Colon (tissue), 2 donors: ENCODE measurements at regions not wholly inside any gene's neighbourhood (a gene's known extent, or its start where the extent isn't known, plus 50 kb on each side); places are given as distances from the start of the nearest gene placed in this dataset.

Experiments
- FAIRE-seq: peaks from 2 replicates; lab custom pipeline; 2012; peaks lifted over from hg19 to GRCh38; lab: Jason Lieb, UNC
- donor health status: control.
- donor health status: control.

DNA sequence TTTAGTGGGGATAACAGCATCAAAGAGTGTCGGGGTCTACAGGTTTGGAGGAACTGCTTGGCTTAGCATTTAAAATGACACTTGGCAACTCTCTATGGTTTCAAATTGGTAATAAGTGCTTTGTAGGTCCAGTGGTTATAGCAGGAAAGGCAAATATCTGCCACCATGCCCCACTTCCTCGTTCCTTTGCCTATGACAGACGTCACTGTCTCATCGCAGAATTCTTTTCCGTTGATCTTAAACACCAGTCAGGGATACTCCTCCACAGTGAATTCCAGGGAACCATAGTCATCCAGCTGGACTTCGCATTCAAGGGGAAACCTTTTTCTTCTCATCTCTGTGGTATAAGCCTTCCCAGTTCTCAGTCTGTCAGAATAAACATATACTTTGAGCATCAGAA lies 319.1 kb downstream of the GPAT3 start:
- no peak for FAIRE-seq

DNA sequence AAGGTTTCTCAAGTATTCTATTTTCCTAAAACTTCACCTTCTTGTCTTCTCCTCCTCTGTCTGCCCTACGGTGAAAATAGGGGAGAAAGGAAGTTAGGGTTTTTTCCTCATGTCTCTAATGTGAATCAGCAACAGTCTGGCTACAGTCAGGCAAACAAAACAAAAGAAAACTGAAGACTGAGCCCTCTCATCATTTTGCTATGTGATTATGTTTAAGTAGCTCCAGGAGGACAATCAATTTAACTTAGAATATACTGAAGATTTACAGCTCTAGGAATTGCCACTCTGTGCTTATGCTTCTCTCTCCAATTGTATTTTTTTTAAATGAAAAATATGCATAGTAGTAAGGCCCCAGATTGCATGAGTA lies 316.2 kb downstream of the GPAT3 start:
- FAIRE-seq, result no peak

DNA sequence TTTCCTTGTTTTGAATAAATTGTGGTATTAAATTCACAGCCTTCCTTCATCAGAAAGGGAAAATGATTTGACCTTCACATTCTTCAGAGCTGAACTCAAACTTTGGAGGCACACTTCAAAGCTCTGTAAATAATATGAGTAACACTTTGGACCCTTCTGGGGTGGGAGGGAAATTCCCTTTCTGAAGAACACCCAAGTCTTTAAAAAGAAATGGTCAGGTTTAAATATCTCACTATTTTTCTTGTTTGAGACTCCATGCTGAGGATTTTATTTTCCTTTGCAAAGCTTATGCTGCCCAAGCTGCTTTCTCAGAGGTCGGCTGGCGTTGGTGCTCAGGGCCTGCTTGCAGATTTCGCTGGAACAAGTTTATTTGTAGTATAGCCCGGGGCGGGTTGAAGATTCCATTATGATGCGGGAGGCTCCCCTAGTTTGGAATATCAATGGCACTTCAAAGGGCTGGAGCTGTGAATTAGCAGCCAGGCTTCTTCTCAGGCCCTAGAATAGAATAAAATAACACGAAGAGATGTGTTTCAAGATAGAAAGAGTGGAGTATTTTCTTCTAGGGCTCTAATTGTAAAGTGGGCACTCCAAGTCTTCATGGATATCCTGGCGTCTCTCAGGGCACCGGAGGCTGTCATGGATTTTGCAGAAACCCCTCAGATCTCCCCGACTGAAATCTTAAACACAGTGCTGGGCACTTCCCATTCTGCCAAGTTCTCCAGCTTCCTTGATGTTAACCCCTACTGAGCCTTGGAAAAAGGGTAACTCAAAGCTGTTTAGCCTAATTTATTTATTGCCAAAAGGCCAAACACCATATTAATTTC lies 315.6 kb downstream of the GPAT3 start:
- FAIRE-seq, result no peak

DNA sequence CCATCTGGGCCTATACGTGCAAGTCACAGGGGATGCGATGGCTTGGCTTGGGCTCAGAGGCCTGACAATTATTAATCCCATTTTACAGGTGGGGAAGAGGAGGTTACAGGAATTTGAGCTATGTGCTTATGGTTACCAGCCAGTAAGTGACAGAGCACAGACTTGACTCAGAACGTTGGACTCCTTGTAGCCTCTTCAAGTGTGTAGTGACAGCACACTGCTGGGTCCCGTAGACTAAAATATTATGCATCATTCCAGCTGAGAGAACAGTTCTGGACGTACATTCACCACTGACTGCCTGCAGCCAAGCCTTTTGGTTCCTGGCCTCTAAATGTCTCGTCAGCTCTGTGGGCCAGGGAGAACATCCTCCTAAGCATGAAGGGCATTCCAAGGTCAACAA lies 314.5 kb downstream of the GPAT3 start:
- no peak for FAIRE-seq

DNA sequence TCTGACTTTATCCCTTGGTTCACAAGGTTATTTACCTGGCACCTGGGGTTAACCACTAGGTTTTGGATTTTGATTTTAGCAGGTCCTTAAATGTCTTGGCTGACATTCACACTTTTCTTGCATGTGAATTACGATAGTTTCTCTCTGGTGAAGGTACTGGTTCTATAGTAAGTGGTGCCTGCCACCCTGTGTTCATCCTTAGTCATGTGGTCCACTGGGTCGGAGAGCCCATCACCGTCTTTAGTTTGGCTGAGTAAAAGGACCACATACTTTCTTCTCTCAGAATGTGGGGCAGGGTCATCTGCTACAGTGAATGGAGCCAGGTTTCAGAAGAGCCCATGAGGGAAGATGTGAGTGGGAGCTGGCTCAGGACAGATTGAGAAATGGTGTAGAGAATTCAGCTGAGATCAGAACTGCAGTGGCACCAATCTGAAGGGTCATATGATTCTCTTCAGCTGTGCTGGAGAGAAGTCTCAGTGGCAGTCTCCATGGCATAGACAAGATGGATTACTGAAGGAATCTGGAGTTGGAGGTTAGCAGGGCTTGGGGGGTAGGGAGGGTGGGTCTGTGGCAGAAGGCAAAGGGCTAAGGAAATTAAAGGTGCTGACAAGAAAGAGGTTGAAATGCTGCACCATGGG lies 310.4 kb downstream of the GPAT3 start:
- no peak for FAIRE-seq

DNA sequence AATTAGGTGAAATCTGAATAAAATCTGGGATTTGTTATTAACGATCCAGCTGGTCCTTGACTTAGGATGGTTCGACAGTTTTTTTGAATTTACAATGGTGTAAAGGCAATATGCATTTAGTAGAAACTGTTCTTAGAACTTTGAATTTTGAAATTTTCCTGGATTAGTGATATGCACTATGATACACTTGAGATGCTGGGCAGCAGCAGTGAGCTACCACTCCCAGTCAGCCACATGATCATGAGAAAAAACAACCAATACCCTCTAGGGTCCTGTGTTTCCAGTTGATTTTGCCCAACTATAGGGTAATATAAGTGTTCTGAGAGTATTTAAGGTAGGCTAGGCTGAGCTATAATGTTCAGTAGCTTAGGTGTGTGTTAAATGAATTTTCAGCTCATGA lies 303.7 kb downstream of the GPAT3 start:
- no peak for FAIRE-seq

DNA sequence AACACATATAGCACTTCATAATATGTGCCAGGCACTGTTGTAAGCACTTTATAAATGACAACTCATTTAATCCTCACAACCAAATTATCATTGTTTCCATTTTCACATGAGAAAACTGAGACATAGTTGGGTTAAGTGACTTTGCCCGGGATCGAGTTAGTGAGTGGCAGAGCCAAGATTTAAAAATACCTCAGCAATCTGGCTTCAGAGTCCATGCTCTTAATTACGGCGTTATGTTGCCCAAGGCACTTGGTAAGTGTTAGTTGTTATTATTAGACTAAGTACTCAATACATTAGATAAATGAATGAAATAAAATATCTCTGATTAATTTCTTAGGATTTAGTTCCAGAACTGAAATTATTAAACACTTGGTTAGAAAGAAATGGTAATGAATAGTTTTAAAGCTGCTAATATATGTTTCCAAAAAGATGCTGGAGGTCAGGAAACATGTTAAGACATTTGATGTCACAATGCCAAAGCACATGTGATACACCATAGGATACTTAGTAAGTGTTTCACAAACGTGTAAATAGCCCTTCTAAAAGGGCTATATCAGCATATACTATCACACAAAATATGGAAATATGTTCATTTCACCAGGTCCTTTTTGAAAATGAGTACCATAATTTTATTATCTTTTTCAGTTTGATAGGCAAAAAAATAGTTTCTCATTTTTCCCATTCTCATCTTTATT lies 301.9 kb downstream of the GPAT3 start:
- no peak for FAIRE-seq

DNA sequence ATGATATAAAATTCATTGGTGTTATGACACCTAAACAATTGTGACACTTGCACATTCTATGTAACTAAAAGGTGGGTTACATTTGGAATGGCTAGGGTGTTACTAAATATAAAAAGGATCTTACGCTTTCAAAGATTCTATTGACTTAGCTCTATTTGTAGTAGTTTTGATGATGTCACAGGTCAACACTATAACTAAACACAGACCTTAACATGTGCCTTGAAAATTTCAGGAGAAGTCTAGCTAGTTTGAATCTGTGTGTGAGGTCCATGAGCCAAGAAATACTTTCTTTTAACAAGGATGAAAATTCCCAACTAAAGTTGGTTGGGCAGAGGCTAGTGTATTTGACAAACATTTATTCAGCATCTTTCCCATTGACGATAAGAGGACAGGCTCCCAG lies 298.0 kb downstream of the GPAT3 start:
- no peak for FAIRE-seq

DNA sequence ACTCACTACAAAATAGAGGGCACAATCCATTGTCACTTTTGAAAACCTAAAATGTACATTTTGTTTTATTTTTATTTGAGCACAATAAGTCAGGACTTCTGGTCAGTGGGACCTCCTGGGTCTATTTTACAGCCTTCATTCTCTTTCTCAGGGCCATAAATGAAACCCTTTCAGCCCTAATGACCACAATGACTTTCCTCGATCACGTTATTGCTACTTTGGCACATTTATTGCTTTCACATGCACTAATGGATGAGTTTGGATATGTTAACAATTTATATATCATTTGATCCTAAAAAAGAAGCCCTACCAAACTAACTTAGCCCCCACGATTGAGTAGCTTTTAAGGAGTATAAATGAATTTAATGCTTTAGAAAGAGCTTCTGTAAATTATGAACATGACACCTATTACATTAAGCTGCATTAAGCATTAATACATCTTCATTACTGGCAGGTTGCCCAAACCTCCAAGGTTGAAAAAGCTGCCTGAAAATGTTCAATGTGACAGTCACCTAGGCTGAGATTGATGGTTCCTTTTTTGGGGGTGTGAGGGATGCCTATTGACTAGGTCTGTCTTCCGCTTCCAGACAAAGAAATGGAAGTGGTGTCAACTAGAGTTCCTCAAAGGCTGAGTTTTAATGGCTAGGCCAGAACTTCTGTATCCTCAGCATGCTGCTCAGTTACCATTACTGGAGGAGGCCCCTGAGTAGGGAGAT lies 296.4 kb downstream of the GPAT3 start:
- no peak for FAIRE-seq

DNA sequence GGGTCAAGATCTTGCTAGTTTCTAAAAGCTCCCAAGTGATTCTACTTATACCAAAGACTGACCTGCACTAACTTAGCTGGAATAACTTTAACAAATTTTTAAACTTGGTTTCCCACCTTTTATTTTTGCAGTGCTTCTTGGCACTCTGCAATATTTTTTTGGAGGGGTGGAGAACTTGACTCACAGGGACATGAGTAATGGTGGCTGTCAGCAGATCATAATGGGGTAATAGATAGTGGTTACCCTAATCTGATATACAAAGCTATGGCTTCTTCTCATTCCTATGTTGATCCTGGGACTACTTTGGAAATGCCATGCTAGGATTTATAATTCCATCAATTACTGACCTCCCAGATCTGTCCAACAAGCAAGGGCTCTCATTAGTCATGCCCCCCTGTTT lies 295.7 kb downstream of the GPAT3 start:
- FAIRE-seq, result no peak

DNA sequence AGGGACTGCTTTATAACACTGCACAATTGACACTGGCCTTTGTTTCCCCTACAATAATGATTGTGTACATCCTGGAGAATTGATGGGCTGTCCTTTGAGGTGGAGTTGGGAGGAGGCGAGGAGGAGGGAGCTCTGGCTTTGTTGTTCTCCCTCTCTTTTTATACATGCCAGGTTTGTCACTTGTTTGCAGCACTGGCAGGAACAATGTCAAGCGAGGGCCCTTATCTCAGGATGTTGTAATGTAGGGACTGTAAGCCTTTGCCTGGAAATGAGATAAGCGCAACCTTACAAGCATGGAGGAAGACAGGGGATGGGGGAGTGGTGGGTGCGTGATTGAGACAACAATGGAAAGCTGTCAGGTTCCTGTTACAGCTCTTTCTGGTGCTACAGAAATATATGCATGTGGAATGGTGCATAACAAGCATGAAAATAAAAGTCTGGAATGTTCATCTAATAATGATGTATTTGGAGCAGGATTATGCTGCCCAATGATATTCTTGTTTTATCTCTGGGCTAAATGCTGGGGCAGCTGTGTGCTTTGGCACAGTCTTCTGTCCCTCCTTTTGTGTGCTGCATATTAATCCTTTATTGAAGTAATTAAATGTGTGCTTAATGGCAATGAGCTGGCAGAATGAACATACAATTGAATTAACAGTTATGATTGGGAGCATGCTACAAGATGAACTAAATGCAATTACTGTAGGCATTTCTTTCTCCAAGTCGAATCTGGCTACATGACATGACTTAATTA lies 294.4 kb downstream of the GPAT3 start:
- FAIRE-seq, result no peak

DNA sequence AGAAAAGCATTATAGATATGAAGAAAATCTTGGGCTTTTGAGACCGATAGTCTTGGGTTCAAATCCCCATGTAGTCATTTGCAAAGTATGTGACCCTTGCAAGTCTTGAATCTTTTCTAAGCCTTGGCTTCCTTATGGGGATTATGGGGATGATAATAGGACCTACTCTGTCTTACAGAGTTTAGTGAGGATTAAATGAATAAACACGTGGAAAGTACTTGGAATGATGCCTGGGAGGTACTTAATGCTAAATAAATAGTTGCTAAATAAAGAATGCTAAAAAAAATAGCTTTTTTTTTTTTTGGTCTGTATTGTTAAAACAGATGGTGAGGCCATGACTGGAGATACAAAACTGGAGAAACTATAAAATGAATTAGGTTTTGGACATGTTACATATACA lies 292.7 kb downstream of the GPAT3 start:
- FAIRE-seq, result no peak

DNA sequence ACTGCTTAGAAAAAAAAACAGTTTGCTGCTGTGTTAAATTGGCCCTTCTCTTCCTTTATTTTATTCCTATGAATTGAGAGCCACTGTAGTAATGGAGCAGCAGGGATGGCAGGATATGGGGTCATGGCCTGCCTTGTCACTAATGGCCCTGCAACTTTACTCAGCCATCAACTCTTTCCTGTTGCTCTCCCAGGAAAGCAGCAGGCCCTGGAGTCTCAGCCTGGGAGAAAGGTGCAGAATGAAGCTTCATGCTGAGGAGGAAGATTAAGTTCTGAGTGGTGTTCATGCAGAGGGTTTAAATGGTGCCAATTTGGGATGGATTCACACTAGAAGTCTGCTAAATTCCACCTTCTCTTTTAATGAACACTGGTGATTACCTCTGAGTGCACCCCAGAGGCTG lies 285.6 kb downstream of the GPAT3 start:
- no peak for FAIRE-seq

DNA sequence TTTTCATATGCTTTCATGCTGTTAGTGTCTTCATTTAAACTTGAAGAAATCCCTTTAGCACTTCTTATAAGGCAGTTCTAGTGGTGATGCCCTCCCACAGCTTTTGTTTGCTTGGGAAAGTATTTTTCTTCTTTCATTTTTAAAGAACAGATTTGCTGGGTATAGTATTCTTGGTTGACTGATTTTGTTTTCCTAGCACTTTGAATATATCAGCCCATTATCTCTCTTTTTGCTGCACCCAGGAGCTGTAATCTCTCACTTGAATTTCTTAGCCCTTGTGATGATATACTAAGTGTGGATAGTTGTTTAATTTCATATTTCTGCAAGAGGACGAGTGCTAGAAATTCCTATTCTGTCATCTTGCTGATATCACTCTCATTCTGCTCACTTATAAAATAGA lies 283.7 kb downstream of the GPAT3 start:
- no peak for FAIRE-seq

DNA sequence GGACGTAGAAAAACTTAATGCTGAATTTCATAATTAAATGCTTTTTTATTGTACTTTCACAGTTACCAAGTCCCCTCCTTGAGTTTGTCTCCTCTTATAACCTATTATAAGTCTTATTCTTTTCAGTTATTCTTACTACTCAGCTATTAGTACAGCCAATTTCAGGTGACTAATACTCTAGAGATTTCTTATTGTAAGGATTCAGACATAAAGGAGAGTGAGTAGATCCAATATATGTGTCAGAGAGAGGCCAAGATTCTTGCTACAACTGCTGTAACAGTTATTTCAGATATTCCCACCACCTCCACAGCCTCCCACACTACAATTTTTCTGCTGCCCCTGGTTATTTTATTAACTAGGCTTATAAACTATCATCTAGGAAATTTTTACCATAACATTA lies 274.5 kb downstream of the GPAT3 start:
- FAIRE-seq, result no peak

DNA sequence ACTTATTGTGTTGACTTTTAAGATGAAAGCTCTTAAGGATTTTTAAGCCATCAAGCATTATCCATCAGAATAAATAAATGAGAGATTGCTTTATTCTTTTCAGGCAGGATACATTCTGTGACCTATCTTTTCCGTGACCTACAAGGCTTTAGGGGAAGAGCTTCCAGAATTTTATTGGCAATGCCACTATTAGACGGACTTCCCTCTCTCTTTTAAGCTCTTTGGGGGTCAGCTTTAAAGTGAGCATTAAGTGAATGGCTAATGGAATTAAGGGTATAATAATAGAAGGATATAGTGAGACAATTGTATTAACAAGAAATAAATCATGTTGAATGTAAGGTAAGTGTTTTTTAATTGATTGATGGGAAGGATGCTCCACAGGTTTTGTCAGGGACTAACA lies 273.7 kb downstream of the GPAT3 start:
- no peak for FAIRE-seq

DNA sequence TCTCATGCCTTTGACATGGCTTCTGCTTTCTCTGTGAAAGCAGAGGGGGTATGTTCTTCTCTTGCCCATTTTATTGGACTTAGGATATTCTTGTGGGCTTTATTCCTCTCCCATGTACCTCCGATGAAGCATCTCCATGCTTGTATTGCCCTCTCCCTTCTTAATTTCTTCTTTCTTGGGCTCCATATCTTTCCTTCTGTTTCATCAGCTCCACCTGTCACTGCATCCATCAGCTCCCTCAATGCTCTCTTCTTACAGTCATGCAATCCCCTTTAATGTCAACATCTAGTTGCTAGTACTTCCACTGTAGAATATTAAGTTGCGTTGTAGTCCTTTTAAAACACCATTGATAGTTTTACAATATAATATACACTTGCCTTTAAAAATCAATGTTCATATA lies 257.6 kb downstream of the GPAT3 start:
- FAIRE-seq, result no peak

DNA sequence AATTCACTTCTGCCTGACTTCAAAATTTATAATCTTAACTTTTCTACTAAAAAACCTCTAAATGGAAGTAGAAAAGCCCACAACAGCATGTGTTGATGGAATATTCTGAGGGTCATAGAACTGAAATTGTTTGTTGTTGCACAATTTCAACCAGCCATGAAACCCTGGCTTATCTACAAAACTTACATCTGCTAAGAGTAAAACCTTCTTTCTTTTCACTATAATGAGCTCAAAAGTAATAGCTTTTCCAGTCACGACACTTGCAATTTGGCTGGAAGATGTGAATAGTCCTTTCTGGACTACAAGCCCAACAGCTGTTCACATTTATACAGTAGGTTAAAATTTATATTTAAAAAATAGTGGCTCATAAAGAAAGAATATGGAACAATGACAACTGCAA lies 250.0 kb downstream of the GPAT3 start:
- FAIRE-seq, result no peak

DNA sequence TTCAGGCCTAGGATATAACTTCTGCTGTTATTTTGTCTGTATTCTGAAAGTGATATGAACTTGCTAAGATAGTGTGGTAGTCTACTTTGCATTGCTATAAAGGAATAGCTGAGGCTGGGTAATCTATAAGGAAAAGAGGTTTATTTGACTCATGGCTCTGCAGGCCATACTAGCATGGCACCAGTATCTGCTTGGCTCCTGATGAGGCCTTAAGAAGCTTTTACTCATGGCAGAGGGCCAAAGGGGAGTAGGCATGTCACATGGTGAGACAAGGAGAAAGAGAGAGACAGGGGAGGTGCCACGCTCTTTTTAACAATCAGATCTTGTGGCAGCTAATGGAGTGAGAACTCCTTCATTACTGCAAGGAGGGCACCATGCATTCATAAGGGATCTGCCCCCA lies 247.3 kb downstream of the GPAT3 start:
- FAIRE-seq, result no peak

DNA sequence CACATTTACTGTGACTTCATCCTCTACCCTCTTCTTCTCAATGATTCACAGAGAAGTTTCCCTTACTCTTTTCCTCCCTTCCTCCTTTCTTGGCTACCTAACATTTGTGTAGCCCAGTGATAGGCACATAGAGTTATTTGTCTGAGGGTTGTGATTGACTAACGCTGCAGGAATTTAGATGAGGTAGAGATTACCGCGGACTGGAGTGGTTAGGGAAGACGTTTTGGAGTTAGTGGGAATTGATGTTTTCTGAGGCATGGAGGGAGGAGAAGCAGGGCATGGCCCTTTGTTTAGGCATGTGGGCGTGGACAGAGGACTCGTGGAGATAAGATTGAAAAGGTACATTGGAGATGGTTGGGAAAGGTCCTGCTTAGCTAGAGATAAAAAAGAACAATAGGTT lies 246.7 kb downstream of the GPAT3 start:
- FAIRE-seq, result no peak

DNA sequence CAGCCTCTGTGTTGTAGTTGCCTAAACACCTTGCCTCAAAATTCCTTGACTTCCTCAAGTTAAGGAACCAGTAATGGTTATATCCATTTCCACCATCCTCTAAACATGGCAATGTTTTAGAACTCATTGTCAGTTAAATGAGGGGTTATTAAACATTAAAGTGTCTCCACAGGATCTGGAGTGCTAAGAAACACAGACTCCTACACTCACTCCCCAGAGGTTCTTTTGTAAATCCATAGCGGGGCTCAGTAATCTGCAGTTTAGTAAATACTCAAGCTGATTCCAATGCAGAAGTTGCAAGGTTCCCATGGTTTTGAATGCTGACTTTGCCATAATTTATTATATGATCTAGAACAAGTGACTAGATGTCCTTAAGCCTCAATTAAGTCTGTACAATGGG lies 245.5 kb downstream of the GPAT3 start:
- FAIRE-seq, result no peak

DNA sequence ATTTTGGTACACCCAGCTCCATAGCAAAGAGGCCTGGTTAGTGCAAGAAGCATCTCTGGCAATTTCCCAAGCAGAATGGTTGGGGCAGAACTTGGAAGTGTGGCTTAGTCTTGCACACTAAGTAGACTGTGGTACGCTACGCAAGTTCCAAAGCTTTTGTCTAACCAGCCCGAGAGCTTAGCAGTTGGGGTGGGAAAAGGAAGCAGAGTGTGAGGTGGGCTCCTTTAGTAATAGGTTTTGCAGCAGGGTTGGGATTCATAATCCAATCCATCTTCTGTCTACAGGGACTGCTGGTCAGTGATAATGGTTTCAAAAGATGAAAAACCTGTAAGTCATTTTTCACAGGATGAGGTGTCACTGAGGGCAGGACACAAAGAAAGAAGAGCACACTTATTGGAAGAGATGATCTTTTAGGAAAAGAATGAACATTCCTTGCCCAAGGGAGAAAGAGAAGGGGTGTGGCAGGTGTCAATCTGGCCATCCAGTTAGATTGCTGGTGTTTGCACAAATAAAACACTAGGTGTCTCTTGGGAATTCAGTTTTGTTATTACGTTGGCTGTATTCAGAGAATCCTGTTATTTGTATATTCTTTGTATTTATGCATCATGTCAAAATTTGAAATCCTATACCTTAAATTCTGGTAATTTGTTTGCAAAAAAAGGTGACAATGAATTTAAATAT lies 244.3 kb downstream of the GPAT3 start:
- FAIRE-seq, result no peak
